SJSA1 (cell line): ENCODE measurements at regions not wholly inside any gene's neighbourhood (a gene's known extent, or its start where the extent isn't known, plus 50 kb on each side); places are given as distances from the start of the nearest gene placed in this dataset.
"Not testable (repeated sequence)": the region's sequence is repeated elsewhere in the genome, so short reads cannot be mapped to it uniquely, and the experiment has no call there.

Experiments used
- DNase-seq, 2 experiments: peaks; one replicate each; pipeline ENCODE4 v3.0.0-alpha.2; 2015 to 2020; ENCODE audit warnings: low spot score in 2 of 2, low read depth in 1 of 2
- H3K27ac ChIP-seq: fragments of 250-450 bp; sonication (Bioruptor Pico); 2 replicates; pipeline ENCODE4 v1.5.1; 2020; ENCODE audit warnings: mild to moderate bottlenecking, moderate library complexity
- H3K27me3 ChIP-seq: fragments of 250-450 bp; sonication (Bioruptor Pico); replicated peaks from 2 replicates; pipeline ENCODE4 v1.5.1; 2020; ENCODE audit warnings: mild to moderate bottlenecking, moderate library complexity
- H3K36me3 ChIP-seq: fragments of 250-450 bp; sonication (Bioruptor Pico); 2 replicates; pipeline ENCODE4 v1.5.1; 2020; ENCODE audit warnings: mild to moderate bottlenecking
- H3K4me1 ChIP-seq: fragments of 250-450 bp; sonication (Bioruptor Pico); replicated peaks from 2 replicates; pipeline ENCODE4 v1.6.1; 2021; ENCODE audit warnings: mild to moderate bottlenecking
- H3K4me3 ChIP-seq: fragments of 250-450 bp; sonication (Bioruptor Pico); 2 replicates; pipeline ENCODE4 v1.5.1; 2020; ENCODE audit warnings: mild to moderate bottlenecking
- H3K9me3 ChIP-seq: fragments of 250-450 bp; sonication (Bioruptor Pico); replicated peaks from 2 replicates; pipeline ENCODE4 v1.5.1; 2020; ENCODE audit warnings: mild to moderate bottlenecking

GRCh38 chr3:153343988-153344782 is 182.2 kb downstream of the RAP2B start:
- Histone ChIP-seq H3K27ac (no peak overlapping the region), H3K4me1 (no peaks in the 10 kb centered on the region), H3K4me3 (no peak overlapping the region), H3K27me3 (no peaks in the 10 kb centered on the region), H3K36me3 (no peaks in the 10 kb centered on the region), H3K9me3 (no peaks in the 10 kb centered on the region; the same call in 1 of the 2 replicates)
- DNase-seq: no peak

- Histone ChIP-seq H3K4me3 (no peak overlapping the region), H3K9me3 (no peaks in the 10 kb centered on the region; the same call in 1 of the 2 replicates), H3K4me1 (peaks cover 15% of the 10 kb centered on the region), H3K36me3 (no peaks in the 10 kb centered on the region), H3K27ac (no peak overlapping the region), H3K27me3 (no peaks in the 10 kb centered on the region)
- no peak for DNase-seq
Measured at GRCh38 chr3:153348457-153349107, 186.6 kb downstream of the RAP2B start.

GRCh38 chr3:153349108-153349499 is 187.1 kb downstream of the RAP2B start:
- H3K36me3 ChIP-seq: no peaks in the 10 kb centered on the region

GRCh38 chr3:153350420-153350819 is 188.4 kb downstream of the RAP2B start:
- H3K36me3 ChIP-seq: no peaks in the 10 kb centered on the region
- peaks cover 15% of the 10 kb centered on the region for H3K4me1 ChIP-seq
- no peaks in the 10 kb centered on the region for H3K27me3 ChIP-seq
- DNase-seq: peak in 1 of 2 experiments; percentile 78
- H3K4me3 ChIP-seq: no peak overlapping the region
- H3K9me3 ChIP-seq: no peaks in the 10 kb centered on the region; the same call in 1 of the 2 replicates
- H3K27ac ChIP-seq: peak overlapping the region; percentile 59

More at GRCh38 chr3:153349108-153349499, 187.1 kb downstream of the RAP2B start:
- H3K4me1 ChIP-seq: peaks cover 15% of the 10 kb centered on the region
- no peak overlapping the region for H3K4me3 ChIP-seq
- no peaks in the 10 kb centered on the region; the same call in 1 of the 2 replicates for H3K9me3 ChIP-seq
- no peak overlapping the region for H3K27ac ChIP-seq
- DNase-seq: no peak
- no peaks in the 10 kb centered on the region for H3K27me3 ChIP-seq

- H3K27ac ChIP-seq: no peak overlapping the region
- H3K4me1 ChIP-seq: peaks cover 15% of the 10 kb centered on the region
- DNase-seq: no peak
- H3K4me3 ChIP-seq: no peak overlapping the region
- no peaks in the 10 kb centered on the region for H3K27me3 ChIP-seq
- H3K36me3 ChIP-seq: no peaks in the 10 kb centered on the region
- no peaks in the 10 kb centered on the region for H3K9me3 ChIP-seq
Measured at GRCh38 chr3:153354641-153355040, 192.6 kb downstream of the RAP2B start.

GRCh38 chr3:153355559-153355958 is 193.5 kb downstream of the RAP2B start:
- Histone ChIP-seq H3K27me3 (no peaks in the 10 kb centered on the region), H3K9me3 (no peaks in the 10 kb centered on the region), H3K4me1 (peaks cover 9% of the 10 kb centered on the region), H3K4me3 (no peak overlapping the region), H3K36me3 (no peaks in the 10 kb centered on the region), H3K27ac (no peak overlapping the region)
- no peak for DNase-seq

GRCh38 chr3:153356908-153357307 is 194.9 kb downstream of the RAP2B start:
- no peak for DNase-seq
- H3K27ac ChIP-seq: no peak overlapping the region
- no peak overlapping the region for H3K4me3 ChIP-seq
- no peaks in the 10 kb centered on the region for H3K27me3 ChIP-seq
- H3K9me3 ChIP-seq: no peaks in the 10 kb centered on the region
- H3K4me1 ChIP-seq: no peaks in the 10 kb centered on the region
- no peaks in the 10 kb centered on the region for H3K36me3 ChIP-seq

- no peaks in the 10 kb centered on the region for H3K36me3 ChIP-seq
- DNase-seq: no peak
- no peak overlapping the region for H3K4me3 ChIP-seq
- H3K9me3 ChIP-seq: no peaks in the 10 kb centered on the region
- H3K27me3 ChIP-seq: no peaks in the 10 kb centered on the region
- H3K4me1 ChIP-seq: no peaks in the 10 kb centered on the region
- no peak overlapping the region for H3K27ac ChIP-seq
Measured at GRCh38 chr3:153357436-153357835, 195.4 kb downstream of the RAP2B start.

- no peak for DNase-seq
- Histone ChIP-seq H3K9me3 (no peaks in the 10 kb centered on the region), H3K36me3 (no peaks in the 10 kb centered on the region), H3K27me3 (no peaks in the 10 kb centered on the region; the same call in 1 of the 2 replicates), H3K4me3 (no peak overlapping the region), H3K4me1 (no peaks in the 10 kb centered on the region), H3K27ac (no peak overlapping the region)
Measured at GRCh38 chr3:153369561-153370374, 207.7 kb downstream of the RAP2B start.

- DNase-seq: no peak
- Histone ChIP-seq H3K36me3 (no peaks in the 10 kb centered on the region), H3K9me3 (no peaks in the 10 kb centered on the region)
Measured at GRCh38 chr3:153370680-153371079, 208.7 kb downstream of the RAP2B start.

GRCh38 chr3:153372326-153372725 is 210.3 kb downstream of the RAP2B start:
- H3K27ac ChIP-seq: no peak overlapping the region
- no peaks in the 10 kb centered on the region for H3K36me3 ChIP-seq
- no peaks in the 10 kb centered on the region; the same call in 1 of the 2 replicates for H3K27me3 ChIP-seq
- H3K4me1 ChIP-seq: no peaks in the 10 kb centered on the region
- no peak overlapping the region for H3K4me3 ChIP-seq
- DNase-seq: no peak
- H3K9me3 ChIP-seq: no peaks in the 10 kb centered on the region

More at GRCh38 chr3:153370680-153371079, 208.7 kb downstream of the RAP2B start:
- no peaks in the 10 kb centered on the region; the same call in 1 of the 2 replicates for H3K27me3 ChIP-seq
- H3K4me1 ChIP-seq: no peaks in the 10 kb centered on the region
- H3K4me3 ChIP-seq: no peak overlapping the region
- no peak overlapping the region for H3K27ac ChIP-seq

- no peak for DNase-seq
- no peaks in the 10 kb centered on the region for H3K9me3 ChIP-seq
- no peak overlapping the region for H3K27ac ChIP-seq
- no peaks in the 10 kb centered on the region for H3K4me1 ChIP-seq
- H3K36me3 ChIP-seq: no peaks in the 10 kb centered on the region
- no peaks in the 10 kb centered on the region; the same call in 1 of the 2 replicates for H3K27me3 ChIP-seq
- no peak overlapping the region for H3K4me3 ChIP-seq
Measured at GRCh38 chr3:153373606-153374005, 211.6 kb downstream of the RAP2B start.

GRCh38 chr3:153378366-153378765 is 216.3 kb downstream of the RAP2B start:
- not testable (repeated sequence) for H3K4me3 ChIP-seq, H3K27me3 ChIP-seq, H3K4me1 ChIP-seq, DNase-seq, H3K27ac ChIP-seq, H3K36me3 ChIP-seq, H3K9me3 ChIP-seq
